OCI-LY7 (cell line): ENCODE measurements at regions not wholly inside any gene's neighbourhood (a gene's known extent, or its start where the extent isn't known, plus 50 kb on each side); places are given as distances from the start of the nearest gene placed in this dataset.
"Not testable (repeated sequence)": the region's sequence is repeated elsewhere in the genome, so short reads cannot be mapped to it uniquely, and the experiment has no call there.

Experiments used
- BruUV-seq: library from RNA; stranded (reverse); fragments of 400-500 nt; replicated peaks from 2 replicates; lab custom pipeline; 2021; lab: Mats Ljungman, UMichigan
- CTCF ChIA-PET: fragments of 300-600 bp; sonication (Branson Sonifier 250); formaldehyde crosslinking; loops from one replicate; lab custom pipeline; 2022; ENCODE audit warnings: antibody characterized with exemption; ENCODE audit not compliant: unreplicated experiment; lab: Charles Lee
- POLR2A ChIA-PET: fragments of 300-600 bp; sonication (Branson Sonifier 250); formaldehyde crosslinking; loops from one replicate; lab custom pipeline; 2022; ENCODE audit warnings: antibody characterized with exemption; lab: Charles Lee
- DNase-seq: peaks from one replicate; pipeline ENCODE4 v3.0.0-alpha.2; 2015; ENCODE audit warnings: low spot score
- H2AFZ ChIP-seq: fragments of 200-600 bp; sonication (generic), shearing (Covaris generic); 2 replicates; pipeline ENCODE4 v1.6.1; 2014; ENCODE audit warnings: mild to moderate bottlenecking, antibody characterized with exemption, low read length, moderate library complexity
- H3K27ac ChIP-seq: fragments of 200-600 bp; sonication (generic); 2 replicates; pipeline ENCODE4 v1.5.1; 2014; ENCODE audit warnings: mixed run types, low read depth, mild to moderate bottlenecking, moderate library complexity, low read length, inconsistent platforms; ENCODE audit not compliant: poor library complexity, severe bottlenecking
- H3K36me3 ChIP-seq: fragments of 200-600 bp; sonication (generic); 2 replicates; pipeline ENCODE4 v1.6.1; 2014; ENCODE audit warnings: mild to moderate bottlenecking, antibody characterized with exemption, low read length, moderate library complexity, mixed read lengths; ENCODE audit not compliant: insufficient read depth
- H3K4me1 ChIP-seq: fragments of 200-600 bp; sonication (generic); 2 replicates; pipeline ENCODE4 v1.5.1; 2014; ENCODE audit warnings: mild to moderate bottlenecking, low read length; ENCODE audit not compliant: insufficient read depth, poor library complexity, severe bottlenecking
- H3K4me2 ChIP-seq: fragments of 200-600 bp; sonication (generic); 2 replicates; pipeline ENCODE4 v1.6.1; 2014; ENCODE audit warnings: mild to moderate bottlenecking, low read length
- H3K4me3 ChIP-seq: fragments of 200-600 bp; sonication (generic); 2 replicates; pipeline ENCODE4 v1.5.1; 2014; ENCODE audit warnings: mild to moderate bottlenecking, low read depth, low read length; ENCODE audit not compliant: poor library complexity, severe bottlenecking
- H3K79me2 ChIP-seq: fragments of 200-600 bp; sonication (generic); 2 replicates; pipeline ENCODE4 v1.6.1; 2016; ENCODE audit warnings: low read depth, mild to moderate bottlenecking, low read length, moderate library complexity, mixed read lengths; ENCODE audit not compliant: insufficient read depth
- H3K9me2 ChIP-seq: fragments of 200-600 bp; sonication (generic); 2 replicates; pipeline ENCODE4 v1.6.1; 2016; ENCODE audit warnings: mild to moderate bottlenecking, low read length, mixed read lengths; ENCODE audit not compliant: insufficient read depth
- H3K9me3 ChIP-seq: fragments of 200-600 bp; sonication (generic); 2 replicates; pipeline ENCODE4 v1.6.1; 2014; ENCODE audit warnings: mild to moderate bottlenecking, mixed run types, low read length, mixed read lengths
- H4K20me1 ChIP-seq: fragments of 200-600 bp; sonication (generic); 2 replicates; pipeline ENCODE4 v1.6.1; 2014; ENCODE audit warnings: mild to moderate bottlenecking, antibody characterized with exemption, low read length, moderate library complexity, mixed read lengths; ENCODE audit not compliant: insufficient read depth
- EZH2phosphoT487 ChIP-seq: fragments of 200-600 bp; sonication (generic); IDR thresholded peaks from 2 replicates; pipeline ENCODE4 v1.6.1; 2018; ENCODE audit warnings: low read depth, borderline replicate concordance, mild to moderate bottlenecking, mixed run types, antibody characterized with exemption, low read length, moderate library complexity, mixed read lengths
- intact Hi-C: fragments of 100-400 bp; cut with micrococcal nuclease; formaldehyde crosslinking; loops from one replicate; pipeline ENCODE4 v1.10.0; 2022; ENCODE audit not compliant: unreplicated experiment
- TF ChIP-seq, protein P1 (sequence below): fragments of 200-600 bp; sonication (generic); conservative IDR thresholded peaks from 2 replicates; pipeline ENCODE4 v1.5.1; 2014; ENCODE audit warnings: mild to moderate bottlenecking, antibody characterized with exemption, low read length, moderate library complexity, mixed read lengths

DNA sequence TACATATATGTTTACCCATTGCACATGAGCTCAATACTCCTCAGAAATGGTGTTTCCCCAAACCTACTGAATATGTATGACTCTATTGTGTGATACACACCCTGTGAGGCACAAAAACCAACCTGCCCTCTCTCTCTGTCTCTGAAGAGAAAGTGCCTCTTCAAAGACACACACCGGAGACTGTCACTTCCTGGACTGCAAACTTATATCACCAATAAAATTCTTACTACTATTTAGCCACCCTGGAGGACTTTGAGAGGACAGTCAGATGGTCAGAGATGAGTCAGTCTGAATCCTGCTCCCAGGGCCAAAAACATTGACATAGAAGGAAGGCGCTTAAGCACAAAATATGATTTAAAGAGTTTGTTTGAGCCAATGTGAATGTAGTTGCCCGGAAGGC lies 110.4 kb downstream of the PPIAL4G start:
- no peaks in the 10 kb centered on the region for H4K20me1 ChIP-seq
- H3K9me3 ChIP-seq, result no peaks in the 10 kb centered on the region
- no peaks in the 10 kb centered on the region for H3K9me2 ChIP-seq
- no peaks in the 10 kb centered on the region for H3K79me2 ChIP-seq
- peaks cover 33% of the 10 kb centered on the region for H3K4me1 ChIP-seq
- H3K4me2 ChIP-seq, result no peak overlapping the region
- H3K27ac ChIP-seq, result no peak overlapping the region
- DNase-seq, result no peak
- peak overlapping the region; percentile 82 for H2AFZ ChIP-seq
- CTCF ChIA-PET, result no interaction called here
- H3K4me3 ChIP-seq, result no peak overlapping the region
- intact Hi-C loops, result loop anchor here (5.0 kb wide), 1 partner anchor 40 kb away; no protein-coding TSS in a partner anchor
- no peaks in the 10 kb centered on the region for H3K36me3 ChIP-seq
- no TSS peak for BruUV-seq
- POLR2A ChIA-PET, result interaction anchor here (0.7 to 1.9 kb wide), 3 partner anchors 16 to 36 kb away, joined by 3 to 4 read pairs (median 3); no protein-coding TSS in a partner anchor
- TF ChIP-seq, protein P1, sequence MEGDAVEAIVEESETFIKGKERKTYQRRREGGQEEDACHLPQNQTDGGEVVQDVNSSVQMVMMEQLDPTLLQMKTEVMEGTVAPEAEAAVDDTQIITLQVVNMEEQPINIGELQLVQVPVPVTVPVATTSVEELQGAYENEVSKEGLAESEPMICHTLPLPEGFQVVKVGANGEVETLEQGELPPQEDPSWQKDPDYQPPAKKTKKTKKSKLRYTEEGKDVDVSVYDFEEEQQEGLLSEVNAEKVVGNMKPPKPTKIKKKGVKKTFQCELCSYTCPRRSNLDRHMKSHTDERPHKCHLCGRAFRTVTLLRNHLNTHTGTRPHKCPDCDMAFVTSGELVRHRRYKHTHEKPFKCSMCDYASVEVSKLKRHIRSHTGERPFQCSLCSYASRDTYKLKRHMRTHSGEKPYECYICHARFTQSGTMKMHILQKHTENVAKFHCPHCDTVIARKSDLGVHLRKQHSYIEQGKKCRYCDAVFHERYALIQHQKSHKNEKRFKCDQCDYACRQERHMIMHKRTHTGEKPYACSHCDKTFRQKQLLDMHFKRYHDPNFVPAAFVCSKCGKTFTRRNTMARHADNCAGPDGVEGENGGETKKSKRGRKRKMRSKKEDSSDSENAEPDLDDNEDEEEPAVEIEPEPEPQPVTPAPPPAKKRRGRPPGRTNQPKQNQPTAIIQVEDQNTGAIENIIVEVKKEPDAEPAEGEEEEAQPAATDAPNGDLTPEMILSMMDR, result no peak
- TF ChIP-seq EZH2phosphoT487, result no peak

DNA sequence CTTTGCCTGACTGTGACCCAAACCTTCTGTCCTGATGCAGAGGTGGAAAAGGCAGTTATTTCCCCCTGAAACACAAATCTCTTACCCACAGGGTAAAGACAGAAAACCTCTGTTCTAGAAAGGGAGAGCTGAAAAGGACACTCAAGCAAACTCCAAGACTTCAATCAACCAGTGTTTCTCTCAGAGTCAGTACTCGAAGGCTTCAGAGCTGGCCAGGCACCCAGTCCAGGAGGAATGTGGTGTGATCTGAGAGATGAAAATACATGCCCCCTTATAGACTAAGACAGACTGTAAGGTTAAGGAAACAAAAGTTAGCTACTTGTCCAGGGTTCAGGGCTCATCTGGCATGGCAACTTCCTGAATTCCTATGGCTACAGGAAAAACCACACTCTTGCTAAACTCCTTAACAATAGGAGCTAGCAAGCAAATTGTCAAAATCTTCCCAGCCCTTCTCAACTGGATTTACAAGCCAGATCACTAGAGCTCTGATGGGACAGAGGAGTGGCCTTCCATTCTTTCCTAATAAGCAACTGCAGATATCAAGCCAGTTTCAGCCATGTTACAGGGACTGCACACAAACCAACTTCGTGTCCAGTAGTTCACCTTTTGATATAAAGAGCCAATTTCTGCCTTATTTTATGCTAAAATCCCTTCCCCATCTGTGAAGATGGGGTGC lies 110.9 kb downstream of the PPIAL4G start:
- peaks cover 33% of the 10 kb centered on the region for H3K4me1 ChIP-seq
- H3K9me3 ChIP-seq, H4K20me1 ChIP-seq, H3K79me2 ChIP-seq, H3K36me3 ChIP-seq, BruUV-seq, H3K27ac ChIP-seq, H3K9me2 ChIP-seq, DNase-seq, CTCF ChIA-PET, H3K4me3 ChIP-seq: not testable (repeated sequence)
- POLR2A ChIA-PET, result interaction anchor here (1.1 to 1.9 kb wide), 2 partner anchors 17 to 35 kb away, joined by 3 to 4 read pairs; no protein-coding TSS in a partner anchor
- intact Hi-C loops, result loop anchor here (5.0 kb wide), 1 partner anchor 40 kb away; no protein-coding TSS in a partner anchor
- H2AFZ ChIP-seq, result peak overlapping the region; percentile 82
- peak overlapping the region; percentile 29; the same call in 1 of the 2 replicates for H3K4me2 ChIP-seq

DNA sequence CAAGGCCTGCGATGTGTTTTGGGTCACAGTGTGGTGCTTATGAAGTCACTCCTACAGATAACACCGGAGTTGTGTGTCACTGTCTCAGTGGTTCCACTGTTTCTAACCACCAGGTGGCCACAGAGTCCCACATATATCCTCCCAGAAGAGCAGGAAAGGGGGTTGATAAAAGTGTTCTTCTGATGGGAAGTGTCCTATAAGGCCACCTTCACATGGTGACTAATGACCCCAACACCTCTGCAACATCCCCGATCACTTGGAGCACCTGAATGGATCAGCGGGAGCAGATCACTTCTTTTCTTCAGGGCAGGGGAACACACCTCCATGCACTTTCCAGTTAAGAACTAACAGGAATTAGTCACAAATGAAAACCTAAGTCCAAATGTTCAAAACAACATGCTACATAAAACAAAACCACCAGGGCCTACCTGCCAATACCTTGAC lies 111.5 kb downstream of the PPIAL4G start:
- CTCF ChIA-PET, BruUV-seq, H3K4me3 ChIP-seq, H3K36me3 ChIP-seq, H3K9me3 ChIP-seq, H3K27ac ChIP-seq, H3K9me2 ChIP-seq, H3K79me2 ChIP-seq, H4K20me1 ChIP-seq: not testable (repeated sequence)
- intact Hi-C loops, result loop anchor here (5.0 kb wide), 1 partner anchor 39 kb away; no protein-coding TSS in a partner anchor
- DNase-seq, result peak; percentile 85
- Histone ChIP-seq H3K4me2 (peak overlapping the region; percentile 29; the same call in 1 of the 2 replicates), H3K4me1 (peaks cover 33% of the 10 kb centered on the region), H2AFZ (peak overlapping the region; percentile 82)
- TF ChIP-seq, protein P1, result peak; percentile 86
- POLR2A ChIA-PET, result interaction anchor here (1.1 to 1.9 kb wide), 2 partner anchors 17 to 35 kb away, joined by 3 to 4 read pairs; no protein-coding TSS in a partner anchor

DNA sequence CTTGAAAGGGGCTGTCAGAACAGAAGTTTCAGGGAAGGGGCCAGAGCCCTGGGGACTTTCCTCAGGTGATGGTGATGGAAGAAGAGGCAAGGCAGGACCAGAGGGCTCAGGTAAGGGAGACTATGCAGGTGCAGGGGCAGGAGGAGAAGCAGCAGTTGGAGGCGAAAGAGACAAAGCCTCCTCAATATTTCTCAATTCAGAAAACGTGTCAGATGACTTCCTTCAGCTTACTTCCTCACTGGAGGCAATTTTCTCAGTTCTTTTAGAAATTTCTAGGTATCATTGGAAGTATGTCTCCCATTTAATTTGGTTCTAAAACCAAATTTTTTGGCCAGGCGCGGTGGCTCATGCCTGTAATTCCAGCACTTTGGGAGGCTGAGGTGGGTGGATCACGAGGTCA lies 112.4 kb downstream of the PPIAL4G start:
- H3K27ac ChIP-seq, H3K9me2 ChIP-seq, H3K36me3 ChIP-seq, BruUV-seq, H4K20me1 ChIP-seq, H3K79me2 ChIP-seq, H3K4me3 ChIP-seq, H3K9me3 ChIP-seq, H3K4me2 ChIP-seq, CTCF ChIA-PET, DNase-seq: not testable (repeated sequence)
- intact Hi-C loops, result loop anchor here (5.0 kb wide), 1 partner anchor 38 kb away; no protein-coding TSS in a partner anchor
- POLR2A ChIA-PET, result interaction anchor here (1.9 kb wide), 1 partner anchor 34 kb away, joined by 4 read pairs; no protein-coding TSS in a partner anchor
- Histone ChIP-seq H2AFZ (peak overlapping the region; percentile 41; the same call in 1 of the 2 replicates), H3K4me1 (peaks cover 33% of the 10 kb centered on the region)
